Epithelial cell of esophagus (primary cell): ENCODE measurements at regions not wholly inside any gene's neighbourhood (a gene's known extent, or its start where the extent isn't known, plus 50 kb on each side); places are given as distances from the start of the nearest gene placed in this dataset.
"Not testable (repeated sequence)": the region's sequence is repeated elsewhere in the genome, so short reads cannot be mapped to it uniquely, and the experiment has no call there.

ENCODE experiments used
- DNase-seq: peaks from one replicate; pipeline ENCODE4 v3.0.0; 2010; ENCODE audit warnings: low read depth
- H3K4me3 ChIP-seq: 2 replicates; pipeline ENCODE4 v1.5.1; 2011; ENCODE audit warnings: mild to moderate bottlenecking, low read length, control low read depth
- TF ChIP-seq, protein P1 (sequence below): IDR thresholded peaks from 2 replicates; pipeline ENCODE4 v1.5.1; 2011; ENCODE audit warnings: low read depth, mild to moderate bottlenecking, low read length, control low read depth, inconsistent platforms; ENCODE audit not compliant: insufficient read depth; ENCODE audit errors: missing control alignments

- DNase-seq: no peak
- no peak overlapping the region for H3K4me3 ChIP-seq
- TF ChIP-seq, protein P1, sequence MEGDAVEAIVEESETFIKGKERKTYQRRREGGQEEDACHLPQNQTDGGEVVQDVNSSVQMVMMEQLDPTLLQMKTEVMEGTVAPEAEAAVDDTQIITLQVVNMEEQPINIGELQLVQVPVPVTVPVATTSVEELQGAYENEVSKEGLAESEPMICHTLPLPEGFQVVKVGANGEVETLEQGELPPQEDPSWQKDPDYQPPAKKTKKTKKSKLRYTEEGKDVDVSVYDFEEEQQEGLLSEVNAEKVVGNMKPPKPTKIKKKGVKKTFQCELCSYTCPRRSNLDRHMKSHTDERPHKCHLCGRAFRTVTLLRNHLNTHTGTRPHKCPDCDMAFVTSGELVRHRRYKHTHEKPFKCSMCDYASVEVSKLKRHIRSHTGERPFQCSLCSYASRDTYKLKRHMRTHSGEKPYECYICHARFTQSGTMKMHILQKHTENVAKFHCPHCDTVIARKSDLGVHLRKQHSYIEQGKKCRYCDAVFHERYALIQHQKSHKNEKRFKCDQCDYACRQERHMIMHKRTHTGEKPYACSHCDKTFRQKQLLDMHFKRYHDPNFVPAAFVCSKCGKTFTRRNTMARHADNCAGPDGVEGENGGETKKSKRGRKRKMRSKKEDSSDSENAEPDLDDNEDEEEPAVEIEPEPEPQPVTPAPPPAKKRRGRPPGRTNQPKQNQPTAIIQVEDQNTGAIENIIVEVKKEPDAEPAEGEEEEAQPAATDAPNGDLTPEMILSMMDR: no peak
Observed at GRCh38 chr3:147297761-147298350, 108.5 kb downstream of the ZIC4 start.

- not testable (repeated sequence) for H3K4me3 ChIP-seq, DNase-seq
Observed at GRCh38 chr3:147287370-147287769, 119.0 kb downstream of the ZIC4 start.

DNA sequence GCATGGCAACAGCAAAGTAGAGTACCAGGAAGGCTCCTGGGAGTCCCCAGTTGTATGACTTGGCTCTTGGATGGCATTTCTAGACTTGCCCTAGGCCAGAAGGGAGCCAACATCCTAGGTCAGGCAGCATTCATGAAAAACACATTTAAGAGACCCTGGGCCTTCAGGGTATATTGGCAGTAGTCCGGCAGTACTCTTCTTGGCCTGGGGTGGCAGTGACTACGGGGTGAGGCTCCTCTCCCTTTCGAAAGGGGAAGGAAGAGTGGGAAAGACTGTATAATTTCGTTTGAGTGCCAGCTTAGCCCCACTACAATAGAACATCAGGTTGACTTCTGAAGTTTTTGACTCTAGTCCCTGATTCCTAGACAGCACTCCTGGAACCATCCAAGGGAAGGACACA is 136.4 kb downstream of the ZIC4 start:
- H3K4me3 ChIP-seq: no peak overlapping the region
- TF ChIP-seq, protein P1: no peak
- DNase-seq: no peak

DNA sequence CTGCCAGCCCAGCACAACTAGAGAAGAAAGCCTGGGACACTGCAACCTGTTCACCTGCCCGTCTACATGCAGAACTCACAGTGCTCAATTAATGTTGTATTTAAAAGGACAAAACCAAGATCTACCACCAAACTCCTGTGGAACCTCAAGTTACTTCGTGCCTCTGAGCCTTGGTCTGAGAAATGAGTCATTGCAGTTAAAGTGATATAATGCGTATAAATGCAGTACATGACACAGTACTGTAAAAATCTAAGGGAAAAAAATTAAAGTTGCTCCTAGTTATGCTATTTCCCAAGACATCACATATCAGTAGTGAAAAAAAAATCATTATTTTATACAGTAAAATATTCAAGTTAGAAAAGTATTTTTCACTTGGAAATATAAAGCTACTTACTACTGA is 138.9 kb downstream of the ZIC4 start:
- TF ChIP-seq, protein P1: no peak
- no peak for DNase-seq
- no peak overlapping the region for H3K4me3 ChIP-seq

- no peak overlapping the region for H3K4me3 ChIP-seq
- DNase-seq: no peak
Observed at GRCh38 chr3:147257944-147258343, 148.4 kb downstream of the ZIC4 start.

DNA sequence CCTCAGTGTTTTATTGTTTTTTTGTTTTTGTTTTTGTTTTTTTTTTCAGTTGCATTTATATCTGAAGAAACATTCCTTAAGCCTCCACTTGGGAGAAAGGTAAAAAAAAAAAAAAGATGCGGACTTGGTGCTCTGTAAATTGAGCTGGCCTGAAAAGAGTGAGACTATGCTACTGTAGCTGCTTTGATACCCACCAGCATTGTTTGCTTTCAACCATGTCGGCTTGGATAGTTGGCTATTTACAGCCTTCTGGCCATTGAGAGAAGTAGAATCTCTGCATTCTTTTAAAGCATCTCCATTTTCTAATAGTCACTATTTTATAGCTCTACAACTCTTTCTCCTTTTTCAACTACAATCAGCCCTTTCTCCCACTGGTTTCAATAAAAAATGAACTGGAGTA is 149.6 kb downstream of the ZIC4 start:
- TF ChIP-seq, protein P1: no peak
- no peak for DNase-seq
- no peak overlapping the region for H3K4me3 ChIP-seq

More at GRCh38 chr3:147257944-147258343, 148.4 kb downstream of the ZIC4 start:
- TF ChIP-seq, protein P1: no peak

- TF ChIP-seq, protein P1: no peak
- no peak overlapping the region for H3K4me3 ChIP-seq
- DNase-seq: no peak
Observed at GRCh38 chr3:147246906-147247305, 159.4 kb downstream of the ZIC4 start.

DNA sequence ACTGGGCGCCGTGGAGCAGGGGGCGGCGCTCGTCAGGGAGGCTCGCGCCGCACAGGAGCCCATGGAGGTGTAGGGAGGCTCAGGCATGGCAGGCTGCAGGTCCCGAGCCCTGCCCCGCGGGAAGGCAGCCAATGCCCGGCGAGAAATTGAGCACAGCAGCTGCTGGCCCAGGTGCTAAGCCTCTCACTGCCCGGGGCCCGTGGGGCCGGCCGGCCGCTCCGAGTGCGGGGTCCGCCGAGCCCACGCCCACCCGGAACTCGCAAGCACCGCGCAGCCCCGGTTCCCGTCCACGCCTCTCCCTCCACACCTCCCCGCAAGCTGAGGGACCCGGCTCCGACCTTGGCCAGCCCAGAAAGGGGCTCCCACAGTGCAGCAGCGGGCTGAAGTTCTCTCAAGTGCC is 160.7 kb downstream of the ZIC4 start:
- DNase-seq, H3K4me3 ChIP-seq: not testable (repeated sequence)

DNA sequence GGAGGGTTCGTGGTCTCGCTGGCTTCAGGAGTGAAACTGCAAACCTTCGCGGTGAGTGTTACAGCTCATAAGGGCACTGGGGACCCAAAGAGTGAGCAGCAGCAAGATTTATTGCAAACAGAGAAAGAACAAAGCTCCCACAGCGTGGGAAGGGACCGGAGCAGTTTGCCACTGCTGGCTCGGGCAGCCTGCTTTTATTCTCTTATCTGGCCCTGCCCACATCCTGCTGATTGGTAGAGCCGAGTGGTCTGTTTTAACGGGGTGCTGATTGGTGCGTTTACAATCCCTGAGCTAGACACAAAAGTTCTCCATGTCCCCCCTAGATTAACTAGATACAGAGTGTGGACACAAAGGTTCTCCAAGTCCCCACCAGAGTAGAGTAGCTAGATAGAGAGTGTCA is 161.3 kb downstream of the ZIC4 start:
- DNase-seq, H3K4me3 ChIP-seq: not testable (repeated sequence)
